ENCODE measurements at regions not wholly inside any gene's neighbourhood (a gene's known extent, or its start where the extent isn't known, plus 50 kb on each side); places are given as distances from the start of the nearest gene placed in this dataset.

DNA sequence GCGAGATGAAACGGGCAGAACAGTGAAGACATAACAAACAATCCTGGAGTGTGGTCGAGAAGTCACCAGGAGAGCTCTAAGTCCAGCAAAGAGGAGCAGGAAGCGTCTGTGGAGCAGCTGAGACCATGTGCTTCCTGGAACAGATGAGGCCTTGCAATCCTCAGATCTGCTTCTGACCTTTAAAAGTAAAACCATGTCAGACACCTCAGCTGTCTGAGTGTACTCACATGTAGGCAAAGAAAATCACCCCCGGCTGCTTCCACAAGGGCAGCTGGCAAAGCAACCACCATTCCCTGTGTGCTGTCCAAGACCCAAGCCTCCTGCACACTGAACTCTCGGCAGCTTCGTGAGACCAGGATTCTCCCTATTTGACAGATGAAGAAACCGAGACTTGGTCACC is 76.6 kb downstream of the EDN3 start (continued):
- TF ChIP-seq KLF10 (CRISPR knock-in tag; IDR thresholded peaks at IDR 0.05) (no peak), KDM2B (CRISPR knock-in tag; IDR thresholded peaks at IDR 0.05) (no peak), HMG20B (CRISPR knock-in tag; IDR thresholded peaks at IDR 0.05) (no peak), ZNF830 (CRISPR knock-in tag; IDR thresholded peaks at IDR 0.05) (no peak)
- TF ChIP-seq, protein P1, sequence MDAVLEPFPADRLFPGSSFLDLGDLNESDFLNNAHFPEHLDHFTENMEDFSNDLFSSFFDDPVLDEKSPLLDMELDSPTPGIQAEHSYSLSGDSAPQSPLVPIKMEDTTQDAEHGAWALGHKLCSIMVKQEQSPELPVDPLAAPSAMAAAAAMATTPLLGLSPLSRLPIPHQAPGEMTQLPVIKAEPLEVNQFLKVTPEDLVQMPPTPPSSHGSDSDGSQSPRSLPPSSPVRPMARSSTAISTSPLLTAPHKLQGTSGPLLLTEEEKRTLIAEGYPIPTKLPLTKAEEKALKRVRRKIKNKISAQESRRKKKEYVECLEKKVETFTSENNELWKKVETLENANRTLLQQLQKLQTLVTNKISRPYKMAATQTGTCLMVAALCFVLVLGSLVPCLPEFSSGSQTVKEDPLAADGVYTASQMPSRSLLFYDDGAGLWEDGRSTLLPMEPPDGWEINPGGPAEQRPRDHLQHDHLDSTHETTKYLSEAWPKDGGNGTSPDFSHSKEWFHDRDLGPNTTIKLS (IDR thresholded peaks at IDR 0.05; ENCODE audit: borderline replicate concordance, low read depth), result no peak

DNA sequence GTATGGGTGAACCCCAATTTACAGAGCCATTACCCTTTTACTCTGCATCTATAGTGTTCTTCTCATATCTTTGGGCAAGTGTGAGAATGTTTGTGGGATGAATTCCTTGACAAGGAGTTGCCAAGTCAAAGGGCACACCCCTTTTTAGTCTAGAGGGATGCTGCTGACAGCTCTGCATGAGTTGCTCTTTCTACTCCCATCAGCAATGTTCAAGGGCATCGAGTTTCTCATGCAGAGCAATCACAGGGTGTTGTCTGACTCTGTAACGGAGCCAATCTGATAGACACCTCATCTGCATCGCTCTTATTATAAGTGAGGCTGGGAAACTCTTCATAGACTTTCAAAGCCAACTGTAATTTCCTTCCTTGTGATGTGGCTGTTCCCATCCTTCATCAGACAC is 77.4 kb downstream of the EDN3 start:
- H3K36me3 ChIP-seq (ENCODE audit: control insufficient read depth, insufficient read depth, low read length), result no peaks in the 10 kb centered on the region
- CTCF ChIA-PET (ENCODE audit: low intra/inter-chr PET ratio), result no interaction called here
- BruUV-seq (replicated peaks), result no TSS peak
- TF ChIP-seq ZFP36 (IDR thresholded peaks at IDR 0.05; ENCODE audit: low read depth, low read length, partially characterized antibody) (no peak), KLF13 (tag; IDR thresholded peaks at IDR 0.05; ENCODE audit: borderline replicate concordance, low read depth) (no peak), MEF2D (tag; conservative IDR thresholded peaks at IDR 0.05; ENCODE audit: low read depth) (no peak), HDAC6 (IDR thresholded peaks at IDR 0.05; ENCODE audit: low read depth, low read length) (no peak), TAF7 (tag; IDR thresholded peaks at IDR 0.05) (no peak), CBFA2T2 (conservative IDR thresholded peaks at IDR 0.05) (no peak), SP1 (CRISPR knock-in tag; IDR thresholded peaks at IDR 0.05) (no peak), ZFP1 (CRISPR knock-in tag; IDR thresholded peaks at IDR 0.05) (no peak), ZNF140 (CRISPR knock-in tag; IDR thresholded peaks at IDR 0.05) (no peak), MEIS2 (IDR thresholded peaks at IDR 0.05; ENCODE audit: partially characterized antibody) (no peak)
- H3K4me2 ChIP-seq (ENCODE audit: insufficient read depth, low read length), result no peak overlapping the region
- ATAC-seq (no peak), FAIRE-seq (no peak), DNase-seq (ENCODE audit: extremely low read depth in 1 of 4, low spot score in 3 of 4) (no peak)
- H3K9me3 ChIP-seq (replicated peaks; ENCODE audit: control insufficient read depth, insufficient read depth, low read depth, low read length), result no peaks in the 10 kb centered on the region
- POLR2A ChIA-PET, result interaction anchor here (0.6 kb wide), 1 partner anchor 10 kb away, joined by 5 read pairs; no protein-coding TSS in a partner anchor
- no peaks in the 10 kb centered on the region for H3K79me2 ChIP-seq (ENCODE audit: control insufficient read depth, insufficient read depth, low read length)
- H2AFZ ChIP-seq (ENCODE audit: low read depth, low read length), result no peak overlapping the region
- peaks cover 0 to 19% of the 10 kb centered on the region in 2 experiments; a peak in 2 of 5 replicates for H3K27me3 ChIP-seq (ENCODE audit: control insufficient read depth in 2 of 2, insufficient read depth in 2 of 2, low read length in 2 of 2)
- no peaks in the 10 kb centered on the region for H3K9me1 ChIP-seq (ENCODE audit: control insufficient read depth, insufficient read depth, low read length)
- 0% methylated on average over 3 of the region's 3 CpGs for WGBS (ENCODE audit: insufficient coverage, low coverage, missing lambda C conversion rate)
- no peak overlapping the region for H3K4me3 ChIP-seq
- intact Hi-C loops (cut with micrococcal nuclease) (no loop called here), in situ Hi-C loops (cut with MboI) (no loop called here)
- H3K4me1 ChIP-seq (replicated peaks in 1 of 2; ENCODE audit: control insufficient read depth in 2 of 2, insufficient read depth in 2 of 2, low read length in 2 of 2), result no peaks in the 10 kb centered on the region
- H3K27ac ChIP-seq (ENCODE audit: extremely low read depth, low read depth, low read length), result no peak overlapping the region
- peaks cover 7% of the 10 kb centered on the region; the same call in 1 of the 2 replicates for H4K20me1 ChIP-seq (replicated peaks; ENCODE audit: control insufficient read depth, insufficient read depth, low read length)
- no peak overlapping the region for H3K9ac ChIP-seq (ENCODE audit: insufficient read depth in 1 of 2, low read depth in 2 of 2, low read length in 2 of 2)

Measured in K562 (cell line).